NCI-H2081 (cell line): ENCODE measurements at regions not wholly inside any gene's neighbourhood (a gene's known extent, or its start where the extent isn't known, plus 50 kb on each side); places are given as distances from the start of the nearest gene placed in this dataset.
"Not testable (repeated sequence)": the region's sequence is repeated elsewhere in the genome, so short reads cannot be mapped to it uniquely, and the experiment has no call there.

Experiments
- DNase-seq, 2 experiments: peaks; one replicate each; lab custom pipeline; 2025; lab: John Stamatoyannopoulos, UW

DNA sequence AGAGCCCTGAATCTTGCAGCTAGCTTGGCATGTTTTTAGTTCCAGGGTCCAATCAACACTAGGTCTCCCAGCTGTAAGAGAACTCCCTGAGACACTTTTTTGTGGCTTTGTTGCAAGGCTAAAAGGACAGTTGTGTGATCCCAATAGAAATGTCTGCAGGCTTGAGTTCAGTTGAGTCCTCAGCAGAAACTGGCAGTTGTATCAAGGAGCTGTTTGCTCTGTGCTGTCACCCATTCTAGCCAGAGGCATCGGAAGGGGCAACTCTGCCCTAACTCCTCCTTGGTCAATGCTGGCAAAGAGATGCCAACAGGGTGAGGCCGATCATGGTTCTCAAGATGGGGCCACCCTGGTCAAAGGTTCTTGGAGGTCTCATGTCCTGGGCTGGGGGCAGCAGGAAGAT, 224.1 kb downstream of the BUB3 start:
- DNase-seq = no peak

DNA sequence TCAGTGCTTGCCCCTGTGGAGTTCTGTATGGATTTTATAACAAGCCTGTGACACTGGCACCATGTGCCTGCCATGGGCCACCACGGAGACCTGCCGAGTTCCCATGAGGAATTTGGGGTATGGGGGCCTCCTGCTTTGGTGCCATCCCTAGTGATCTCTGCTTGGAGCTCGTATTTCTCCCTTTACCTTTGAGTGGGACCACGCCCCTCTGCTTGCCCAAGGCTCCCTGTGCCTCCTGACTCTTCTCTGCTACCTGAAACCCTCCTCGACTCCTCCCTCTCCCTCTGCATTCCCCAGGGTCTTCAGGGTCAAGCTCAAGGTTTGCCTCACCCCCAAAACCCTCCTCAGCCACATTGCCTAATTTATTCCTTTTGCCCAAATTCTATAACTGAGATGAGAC, 225.0 kb downstream of the BUB3 start:
- DNase-seq = no peak

DNA sequence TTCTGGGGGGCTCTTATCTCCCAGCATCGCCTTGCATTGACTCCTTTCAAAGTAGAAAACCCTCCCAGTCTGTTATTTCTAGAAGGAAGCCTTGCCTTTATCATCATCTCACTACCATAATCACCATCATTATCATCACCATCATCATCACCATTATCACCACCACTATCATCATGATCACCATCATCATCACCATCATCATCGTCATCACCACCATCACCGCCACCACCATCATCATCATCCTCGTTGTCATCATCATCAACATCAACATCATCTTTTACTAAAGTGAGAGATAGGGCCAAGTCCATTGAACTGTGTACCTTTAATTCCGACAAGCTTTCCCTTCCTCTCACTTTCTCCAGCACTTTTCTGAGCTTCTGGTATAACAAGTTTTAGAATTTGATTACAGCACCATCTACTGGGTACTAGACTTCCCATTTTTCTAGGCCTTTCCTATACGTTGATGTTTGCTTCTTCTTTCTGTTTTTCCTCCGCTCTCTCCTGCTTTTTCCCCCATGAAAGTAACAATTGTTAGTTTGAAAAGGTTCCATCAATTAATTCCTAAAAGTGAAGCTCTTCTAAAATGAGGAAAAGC, 226.4 kb downstream of the BUB3 start:
- no peak for DNase-seq

DNA sequence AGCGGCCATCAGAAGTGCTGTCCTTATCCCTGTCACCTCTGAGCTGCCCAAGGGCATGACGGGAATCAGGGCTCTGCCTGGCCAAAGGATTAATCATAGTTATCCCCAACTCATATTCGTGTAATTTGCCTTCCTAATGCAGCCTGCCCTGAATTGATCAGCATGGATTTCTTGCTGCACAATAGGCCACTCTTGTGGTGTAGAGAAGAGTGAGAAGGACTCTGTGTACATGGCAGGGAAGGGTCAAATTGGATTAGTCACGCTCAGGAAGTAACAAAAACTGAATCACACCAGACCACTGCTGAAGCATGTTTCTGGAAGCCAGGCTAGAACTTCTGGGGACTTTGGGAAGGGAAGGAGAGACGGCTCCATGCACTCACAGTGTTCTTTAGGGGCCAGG, 227.0 kb downstream of the BUB3 start:
- no peak for DNase-seq

DNA sequence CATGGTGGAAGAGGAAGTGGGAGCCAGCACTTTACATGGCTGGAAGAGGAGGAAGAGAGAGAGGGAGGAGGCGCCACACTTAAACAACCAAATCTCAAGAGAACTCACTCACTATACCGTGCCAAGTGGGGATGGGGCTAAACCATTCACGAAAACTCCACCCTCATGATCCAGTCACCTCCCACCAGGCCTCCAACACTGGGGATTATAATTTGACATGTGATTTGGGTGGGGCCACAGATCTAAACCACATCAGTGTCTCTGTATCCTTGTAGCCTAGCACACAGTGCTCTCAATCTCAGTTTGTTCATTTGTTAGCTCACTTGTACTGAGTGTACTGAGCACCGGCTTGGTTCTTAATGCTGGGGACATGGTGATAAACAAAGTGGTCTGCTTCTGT, 228.3 kb downstream of the BUB3 start:
- no peak for DNase-seq

DNA sequence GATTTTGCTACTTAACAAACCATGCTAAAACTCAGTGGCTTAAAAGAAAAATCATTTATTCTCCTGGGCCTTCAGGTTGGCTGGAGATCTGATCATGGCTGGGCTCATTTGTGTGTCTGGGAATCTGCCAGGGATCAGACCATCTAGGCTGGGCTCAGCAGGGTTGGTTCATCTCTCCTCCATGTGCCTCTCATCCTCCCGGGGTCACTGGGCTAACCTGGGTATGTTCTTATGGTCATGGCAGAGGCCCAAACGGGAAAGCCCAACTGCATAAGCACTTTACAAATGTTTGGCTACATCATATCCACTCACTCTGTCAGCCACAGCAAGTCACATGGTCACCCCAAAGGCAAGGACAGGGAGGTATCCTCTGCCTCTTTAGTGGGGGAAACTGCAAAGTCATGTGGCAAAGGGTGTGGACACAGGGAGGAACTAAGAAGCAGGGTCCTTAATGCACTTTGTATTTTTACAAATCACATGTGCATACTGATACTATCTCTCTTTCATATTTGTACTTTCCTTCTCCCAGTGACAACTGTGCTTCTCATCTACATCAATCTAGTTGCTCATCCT, 231.4 kb downstream of the BUB3 start:
- no peak for DNase-seq

DNA sequence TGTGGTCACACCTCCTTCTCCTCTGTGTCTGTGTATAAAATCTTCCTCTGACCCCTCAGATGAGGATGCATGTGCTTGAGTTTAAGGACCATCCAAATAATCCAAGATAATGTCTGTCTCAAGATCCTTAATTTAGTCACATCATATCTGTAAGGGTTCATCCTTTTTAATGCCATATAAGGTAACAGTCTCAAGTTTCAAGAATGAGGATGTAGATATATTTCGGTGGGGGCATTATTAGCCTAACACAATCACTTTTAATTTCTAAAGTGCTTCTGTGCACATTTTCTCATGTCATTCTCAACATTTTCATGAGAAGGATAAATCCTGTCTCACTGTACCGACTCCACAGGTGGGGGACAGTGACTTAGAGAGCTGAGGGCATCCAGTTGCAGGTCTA, 235.3 kb downstream of the BUB3 start:
- no peak for DNase-seq

DNA sequence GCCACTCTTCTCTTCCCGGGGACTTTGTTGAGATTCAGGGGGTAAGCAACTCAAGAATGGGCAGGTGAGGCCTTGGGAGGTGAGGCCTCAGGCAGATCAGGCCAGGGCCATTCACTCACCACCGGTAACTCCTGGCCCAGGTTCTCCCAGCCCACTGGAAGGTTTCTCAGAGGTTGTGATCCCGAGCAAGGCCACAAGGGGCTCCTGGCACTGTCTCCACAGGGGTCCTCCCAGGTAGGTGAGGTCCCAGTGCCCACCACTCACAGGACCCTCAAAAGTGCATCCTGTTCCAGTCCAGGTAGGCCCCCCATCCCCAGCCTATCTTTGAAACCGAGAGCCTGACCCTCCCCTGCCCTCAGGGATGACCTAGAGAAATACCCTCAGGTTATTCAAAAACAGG, 236.1 kb downstream of the BUB3 start:
- DNase-seq = no peak

DNA sequence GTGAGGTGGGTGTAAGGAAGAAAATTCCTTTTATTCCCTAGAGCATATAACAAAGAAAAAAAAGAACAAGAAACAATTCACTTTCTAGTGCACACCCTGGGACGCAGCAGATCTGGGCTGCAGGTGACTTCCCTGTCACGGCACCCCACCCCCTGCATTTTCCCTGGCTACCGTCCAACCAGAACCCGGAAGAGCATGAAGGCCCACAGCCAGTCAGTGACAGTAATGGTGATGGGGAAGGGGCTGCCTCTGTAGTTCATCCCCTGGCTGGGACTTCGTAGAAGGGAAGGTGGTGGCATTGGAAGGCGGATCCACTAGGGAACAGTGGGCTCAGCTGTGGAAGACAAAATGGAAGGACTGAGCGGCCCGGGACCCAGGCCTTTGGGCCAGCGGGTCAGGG, 236.7 kb downstream of the BUB3 start:
- no peak for DNase-seq

DNA sequence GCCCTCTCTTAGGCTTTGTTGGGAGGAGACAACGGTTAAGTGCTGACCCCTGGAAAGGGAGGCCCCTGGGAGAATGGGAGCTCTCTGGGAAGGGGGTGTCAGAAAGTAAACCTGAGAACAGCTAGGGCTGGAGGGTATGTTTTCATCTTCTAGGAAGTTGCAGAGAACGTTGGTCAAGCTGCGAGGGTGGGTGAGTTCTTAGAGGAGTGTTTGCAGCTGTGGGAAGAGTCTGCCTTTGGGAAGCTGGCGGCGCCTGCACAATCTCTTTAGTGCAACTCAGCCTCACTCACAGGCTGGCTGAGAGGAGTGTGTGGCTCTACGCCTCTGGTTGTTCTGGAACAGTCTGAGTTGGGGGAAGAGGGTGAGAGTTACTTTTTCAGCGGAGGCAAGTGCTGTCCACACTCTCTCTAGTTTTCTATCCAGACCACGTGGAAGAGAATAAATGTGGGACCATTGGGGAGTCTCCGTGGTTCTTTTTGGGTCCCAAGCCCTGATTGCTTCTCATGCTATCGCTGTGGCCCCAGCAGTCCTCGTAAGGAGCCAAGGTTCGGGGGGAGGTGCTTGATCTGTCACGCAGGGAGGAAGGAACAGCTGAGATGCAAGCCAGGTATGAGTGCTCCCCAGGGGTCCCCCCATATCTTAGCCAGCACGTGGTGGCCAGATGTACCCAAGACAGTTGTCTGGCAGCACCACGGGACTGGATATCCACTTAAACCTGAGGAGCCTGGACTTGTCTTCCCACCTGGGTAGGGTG, 237.2 kb downstream of the BUB3 start:
- DNase-seq = no peak

DNA sequence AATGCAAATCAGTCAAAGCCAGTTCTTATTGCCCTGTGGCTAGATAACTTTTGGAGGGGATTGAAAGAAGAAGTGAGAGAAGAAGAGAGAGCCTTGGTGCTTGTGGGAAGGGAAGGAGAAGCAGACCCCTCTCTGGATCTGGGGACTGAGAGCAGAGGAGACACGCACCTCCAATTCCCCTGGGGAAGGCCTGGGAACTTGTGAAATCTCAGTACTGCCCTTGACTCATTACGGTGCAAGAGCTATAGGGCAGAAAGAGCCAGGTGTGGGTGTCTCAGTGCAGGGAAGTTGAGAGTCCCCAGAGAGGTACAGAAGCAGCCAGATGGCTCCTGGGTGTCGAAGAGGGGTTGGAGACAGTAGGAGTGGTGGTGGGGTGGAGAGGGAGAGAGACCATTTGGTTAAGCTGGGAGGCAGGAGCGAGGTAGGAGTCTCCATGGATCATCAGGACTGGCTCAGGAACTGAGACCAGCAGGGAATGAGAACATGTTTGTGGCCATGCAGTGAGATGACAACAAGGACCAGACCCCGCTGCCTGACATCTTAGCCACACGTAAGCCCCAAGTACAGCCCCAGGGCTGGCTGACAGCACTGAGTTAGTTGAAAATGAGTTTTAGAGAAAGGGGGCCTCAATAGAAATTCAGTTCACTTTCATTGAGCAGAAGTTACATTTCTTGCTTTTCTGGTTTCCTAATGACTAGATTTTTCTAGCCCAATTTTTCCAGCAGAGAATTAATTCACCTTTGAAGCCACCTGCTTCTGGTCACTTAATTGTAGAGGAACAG, 238.2 kb downstream of the BUB3 start:
- DNase-seq = no peak

DNA sequence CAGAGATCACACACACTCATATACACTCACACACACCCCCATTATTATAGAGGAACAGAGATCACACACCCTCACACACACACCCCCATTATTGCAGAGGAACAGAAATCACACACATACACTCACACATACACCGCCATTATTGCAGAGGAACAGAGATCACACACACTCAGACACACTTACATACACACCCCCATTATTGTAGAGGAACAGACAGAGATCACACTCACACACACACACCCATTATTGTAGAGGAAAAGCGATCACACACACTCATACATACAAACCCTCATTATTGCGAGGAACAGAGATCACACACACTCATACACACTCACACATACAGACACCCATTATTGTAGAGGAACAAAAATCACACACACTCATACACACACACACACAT, 239.0 kb downstream of the BUB3 start:
- DNase-seq = no peak

DNA sequence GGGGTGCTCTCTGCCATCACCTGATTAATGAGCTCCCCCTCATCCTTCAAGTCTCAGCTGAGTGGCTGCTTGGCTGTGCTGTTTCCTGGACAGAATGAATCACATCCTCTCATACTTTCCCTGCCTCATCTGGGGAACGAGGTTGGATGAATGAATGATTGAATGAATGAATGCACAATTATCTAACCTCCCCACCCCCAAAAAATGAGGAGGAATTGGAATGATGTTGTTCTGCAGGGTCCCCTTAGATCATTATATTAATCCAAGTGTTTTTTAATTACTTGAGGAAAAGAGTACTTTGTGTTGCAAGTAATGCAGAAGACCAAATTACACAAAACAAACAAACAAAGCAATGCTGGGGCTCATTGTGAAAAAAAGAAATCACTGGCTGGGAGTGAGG, 240.2 kb downstream of the BUB3 start:
- no peak for DNase-seq

DNA sequence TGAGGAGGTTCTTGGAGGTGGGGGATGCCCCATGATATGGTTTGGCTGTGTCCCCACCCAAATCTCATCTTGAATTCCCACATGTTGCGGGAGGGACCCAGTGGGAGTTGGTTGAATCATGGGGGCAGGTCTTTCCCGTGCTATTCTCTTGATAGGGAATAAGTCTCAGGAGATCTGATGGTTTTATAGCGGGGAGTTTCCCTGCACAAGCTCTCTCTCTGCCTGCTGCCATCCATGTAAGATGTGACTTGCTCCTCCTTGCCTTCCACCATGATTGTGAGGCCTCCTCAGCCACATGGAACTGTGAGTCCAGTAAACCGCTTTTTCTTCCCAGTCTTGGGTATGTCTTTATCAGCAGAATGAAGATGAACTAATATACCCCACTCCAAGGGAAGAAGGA, 241.0 kb downstream of the BUB3 start:
- not testable (repeated sequence) for DNase-seq

DNA sequence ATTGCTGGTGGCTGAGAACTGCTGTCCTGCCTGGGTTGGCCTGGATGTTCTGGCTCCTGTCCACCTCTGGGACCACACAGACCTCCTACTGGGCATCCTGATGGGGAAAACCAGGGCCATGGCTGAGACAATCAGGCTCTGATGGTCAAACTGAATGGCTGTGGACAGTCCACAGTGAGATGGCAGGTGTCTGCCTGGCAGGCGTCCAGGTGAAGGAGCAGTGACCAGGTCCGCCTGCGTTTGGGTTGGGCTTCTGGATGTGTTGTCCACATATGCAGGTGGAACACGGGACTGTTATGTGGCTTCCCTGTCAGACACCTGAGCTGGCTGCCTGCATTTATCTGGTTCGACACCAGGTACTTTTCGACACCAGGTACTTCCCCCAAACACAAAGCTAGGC, 241.7 kb downstream of the BUB3 start:
- no peak for DNase-seq

DNA sequence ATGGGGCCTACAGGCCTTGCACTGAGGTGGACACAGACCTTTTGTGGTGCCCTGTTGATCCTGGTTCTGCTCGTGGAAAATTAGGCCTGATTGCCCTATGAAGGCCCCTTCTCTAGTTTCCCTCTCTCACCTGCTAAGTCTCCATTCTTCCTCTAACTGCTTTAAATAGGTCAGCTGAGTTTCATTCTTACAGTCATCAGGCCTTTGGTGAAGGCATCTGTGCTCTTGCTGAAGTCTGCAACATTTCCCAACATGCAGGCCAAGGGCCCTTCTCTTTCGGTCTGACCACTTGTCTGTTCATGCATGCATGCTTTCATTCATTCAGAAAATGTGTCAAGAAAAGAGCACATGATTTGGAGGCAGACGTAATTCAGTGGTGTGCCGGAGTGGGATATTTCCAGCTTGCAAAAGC, 244.0 kb downstream of the BUB3 start:
- DNase-seq = no peak

DNA sequence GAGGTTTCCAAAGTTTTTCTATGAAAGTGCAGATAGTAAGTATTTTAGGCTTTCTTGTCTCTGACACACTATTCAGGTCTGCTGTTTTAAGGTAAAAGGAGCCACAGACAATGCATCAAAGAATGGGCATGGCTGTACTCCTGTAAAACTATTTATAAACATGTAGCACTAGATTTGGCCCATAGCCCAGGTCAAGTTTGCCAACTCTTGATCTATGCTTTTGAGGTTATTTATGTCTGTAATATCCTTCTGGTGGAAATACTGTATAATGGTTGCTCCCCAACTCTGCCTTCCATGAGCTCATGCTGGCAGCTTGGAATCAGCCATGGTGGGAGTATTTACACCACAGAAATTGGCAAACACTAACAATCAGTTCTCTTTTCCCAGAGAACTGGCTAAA, 244.6 kb downstream of the BUB3 start:
- no peak for DNase-seq

DNA sequence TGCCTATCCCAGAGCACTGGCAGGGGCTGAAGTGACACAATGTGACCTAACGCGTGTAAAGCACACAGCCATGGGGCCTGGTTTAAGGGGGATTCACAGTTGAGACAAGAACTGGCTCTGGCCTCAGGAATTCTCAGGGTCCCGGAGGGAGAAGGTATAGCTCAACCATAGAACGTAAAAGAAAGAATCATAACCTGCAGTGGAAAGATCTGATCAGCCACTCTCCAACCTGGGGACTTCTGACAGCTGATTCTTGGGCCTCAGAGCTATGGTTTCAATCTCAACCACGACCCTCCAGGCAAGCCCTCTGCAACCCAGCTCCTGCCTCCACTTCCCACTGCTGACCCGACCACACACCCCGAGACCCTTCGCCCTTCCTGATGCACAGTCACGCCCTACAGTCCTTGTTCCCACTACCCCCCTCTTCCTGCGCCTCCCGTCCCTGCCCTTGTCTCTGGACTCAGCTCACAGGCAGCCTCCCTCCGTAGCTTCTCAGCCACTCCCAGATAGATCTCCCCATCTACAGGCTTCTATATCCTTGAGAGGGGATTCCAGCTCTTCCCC, 245.2 kb downstream of the BUB3 start:
- no peak for DNase-seq

DNA sequence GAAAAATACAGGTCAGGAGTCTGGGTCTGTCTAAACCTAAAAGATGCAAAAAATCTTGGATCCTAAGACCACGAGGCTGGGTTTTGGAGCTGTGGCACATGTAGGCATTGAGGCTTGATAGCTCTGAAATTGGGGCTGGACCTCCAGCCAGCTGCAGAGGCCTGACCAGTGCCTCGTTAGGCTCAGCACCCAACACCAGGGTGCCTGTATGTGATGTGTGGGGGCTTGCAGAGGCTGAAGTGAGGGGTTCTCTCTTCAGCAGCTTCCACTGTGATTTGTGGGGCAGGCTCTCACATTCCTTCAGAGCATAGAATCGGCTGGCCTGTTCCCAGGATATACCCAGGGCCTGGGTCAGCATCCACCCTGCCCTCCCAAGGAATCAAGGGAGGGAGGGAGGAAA, 247.8 kb downstream of the BUB3 start:
- no peak for DNase-seq

DNA sequence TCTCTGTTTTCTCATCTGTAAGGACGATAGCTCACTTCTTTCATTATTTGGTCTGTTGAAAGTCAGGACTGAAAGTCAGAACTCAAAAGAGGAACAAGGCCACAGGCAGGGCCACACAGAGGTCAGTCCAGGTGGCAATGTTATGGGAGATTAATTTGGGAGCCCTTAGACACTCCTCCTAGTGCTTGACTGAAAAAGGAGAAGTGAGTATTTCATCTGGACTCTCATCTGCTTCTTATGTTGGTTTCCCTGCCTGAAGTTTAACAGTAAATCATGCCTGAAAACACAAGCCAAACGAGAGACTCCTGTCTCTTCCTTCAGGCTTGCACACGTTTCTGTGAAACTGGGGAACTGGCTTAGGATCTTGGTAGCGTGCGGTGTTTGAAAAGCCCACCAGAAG, 248.5 kb downstream of the BUB3 start:
- DNase-seq = no peak

DNA sequence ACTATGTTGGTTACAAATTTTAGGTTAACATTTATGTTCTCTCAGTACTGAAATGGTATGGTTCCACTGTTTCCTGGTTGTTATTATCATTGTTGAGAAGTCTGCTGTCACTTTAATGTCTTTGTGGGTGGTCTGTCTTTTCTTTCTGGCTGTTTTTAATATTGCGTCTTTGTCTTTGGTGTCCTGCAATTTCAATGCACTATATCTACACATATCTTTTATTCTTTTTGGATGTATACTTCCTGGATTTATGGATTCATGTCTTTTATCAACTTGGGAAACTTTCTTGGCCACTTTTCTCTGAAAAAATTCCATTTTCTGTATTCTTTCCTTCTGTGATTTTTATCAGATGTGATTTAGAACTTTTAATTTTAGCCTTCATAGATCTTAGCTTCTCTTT, 250.2 kb downstream of the BUB3 start:
- DNase-seq = no peak

DNA sequence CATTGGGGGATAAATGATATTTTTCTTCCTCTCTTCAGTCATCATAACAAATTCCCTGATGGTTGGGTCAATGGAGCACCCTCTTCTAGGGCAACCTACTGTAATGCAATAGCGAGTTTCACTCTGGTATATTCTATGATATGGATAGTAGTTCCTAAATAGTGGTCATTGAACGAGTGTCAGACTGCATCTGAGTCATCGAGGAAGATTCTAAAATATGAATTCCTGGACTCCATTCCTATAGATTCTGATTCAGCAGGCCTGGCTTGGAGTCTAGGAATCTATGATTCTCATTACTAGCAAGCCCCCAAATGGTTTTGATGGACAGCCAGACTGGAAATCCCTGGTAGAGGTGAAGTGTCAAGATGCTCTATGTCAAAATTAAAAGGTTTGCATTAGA, 254.5 kb downstream of the BUB3 start:
- no peak for DNase-seq

DNA sequence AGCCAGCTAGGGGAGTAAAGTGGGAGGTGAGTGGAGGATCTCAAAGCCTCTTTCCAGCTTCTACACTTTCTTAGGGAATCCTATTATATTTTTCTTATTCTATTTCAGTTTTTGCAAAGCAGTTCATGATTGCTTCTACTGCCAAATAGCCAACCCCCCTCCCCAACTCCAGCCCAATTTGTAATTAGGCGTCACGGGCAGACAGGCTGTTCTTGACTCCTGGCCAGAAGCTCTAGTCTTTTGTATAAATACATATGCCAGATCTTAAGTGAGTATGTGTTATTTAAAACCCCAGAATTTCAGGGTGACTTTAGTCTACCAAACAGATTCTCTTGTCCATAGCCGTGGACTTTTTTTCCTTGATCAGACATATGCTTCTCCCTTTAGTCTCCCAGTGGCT, 255.2 kb downstream of the BUB3 start:
- no peak for DNase-seq
